WTC11 (cell line): ENCODE measurements at regions not wholly inside any gene's neighbourhood (a gene's known extent, or its start where the extent isn't known, plus 50 kb on each side); places are given as distances from the start of the nearest gene placed in this dataset.

Source experiments
- ATAC-seq: fragments of 200-7000 bp; cut with Tn5 transposase; 2 replicates; pipeline ENCODE4 v1.10.0; 2021; ENCODE audit warnings: mild to moderate bottlenecking, moderate library complexity
- CTCF ChIA-PET: fragments of 300-600 bp; sonication (Branson Sonifier 250); formaldehyde crosslinking; loops from one replicate; lab custom pipeline; 2021; ENCODE audit warnings: antibody characterized with exemption; lab: Charles Lee
- POLR2A ChIA-PET: fragments of 350-600 bp; sonication (Branson Sonifier 250); formaldehyde crosslinking; loops from one replicate; lab custom pipeline; 2021; ENCODE audit warnings: antibody characterized with exemption; lab: Charles Lee
- DNase-seq: peaks from one replicate; pipeline ENCODE4 v3.0.0; 2021; ENCODE audit warnings: low spot score
- H3K27ac Mint-ChIP-seq: 2 replicates; pipeline ENCODE4 v1.8.0; 2021; ENCODE audit warnings: mixed read lengths
- H3K27me3 Mint-ChIP-seq: 2 replicates; pipeline ENCODE4 v1.8.0; 2021; ENCODE audit warnings: low read depth, mild to moderate bottlenecking, moderate library complexity, mixed read lengths
- H3K36me3 Mint-ChIP-seq: 2 replicates; pipeline ENCODE4 v1.8.0; 2021; ENCODE audit warnings: mixed read lengths
- H3K4me1 Mint-ChIP-seq: 2 replicates; pipeline ENCODE4 v1.8.0; 2022; ENCODE audit warnings: mixed read lengths
- H3K4me3 Mint-ChIP-seq: 2 replicates; pipeline ENCODE4 v1.8.0; 2021; ENCODE audit warnings: mild to moderate bottlenecking, moderate library complexity, mixed read lengths
- H3K9me3 Mint-ChIP-seq: 2 replicates; pipeline ENCODE4 v1.8.0; 2021; ENCODE audit warnings: mixed read lengths
- ATF1 ChIP-seq: sonication (generic); formaldehyde crosslinking; IDR thresholded peaks from 2 replicates; pipeline ENCODE4 v1.8.1; 2023; ENCODE audit warnings: mild to moderate bottlenecking, moderate library complexity, missing genetic modification reagents
- ATF6 ChIP-seq: sonication (generic); formaldehyde crosslinking; IDR thresholded peaks from 2 replicates; pipeline ENCODE4 v1.8.1; 2023; ENCODE audit warnings: mild to moderate bottlenecking, missing genetic modification reagents
- FOXK1 ChIP-seq: sonication (generic); formaldehyde crosslinking; IDR thresholded peaks from 2 replicates; pipeline ENCODE4 v1.8.0; 2022; ENCODE audit warnings: mild to moderate bottlenecking, moderate library complexity, missing genetic modification reagents
- GTF2I ChIP-seq: fragments of 250-450 bp; sonication (Bioruptor Pico); conservative IDR thresholded peaks from 2 replicates; pipeline ENCODE4 v1.4.0; 2021; ENCODE audit warnings: mild to moderate bottlenecking
- HMGA2 ChIP-seq: fragments of 250-450 bp; sonication (Bioruptor Pico); IDR thresholded peaks from 2 replicates; pipeline ENCODE4 v1.4.0; 2021; ENCODE audit warnings: mild to moderate bottlenecking, moderate library complexity
- NFE2L1 ChIP-seq: sonication (generic); formaldehyde crosslinking; IDR thresholded peaks from 2 replicates; pipeline ENCODE4 v1.8.1; 2023; ENCODE audit warnings: missing genetic modification reagents
- ZNF396 ChIP-seq: fragments of 250-450 bp; sonication (Bioruptor Pico); IDR thresholded peaks from 2 replicates; pipeline ENCODE4 v1.8.0; 2021; ENCODE audit warnings: mild to moderate bottlenecking, moderate library complexity, borderline replicate concordance
- TF ChIP-seq, protein P1 (sequence below): fragments of 250-450 bp; sonication (Bioruptor Pico); IDR thresholded peaks from 2 replicates; pipeline ENCODE4 v1.9.0; 2021; ENCODE audit warnings: mild to moderate bottlenecking, borderline replicate concordance
- TF ChIP-seq, protein P2 (sequence below): sonication (generic); formaldehyde crosslinking; IDR thresholded peaks from 2 replicates; pipeline ENCODE4 v1.8.1; 2023; ENCODE audit warnings: mild to moderate bottlenecking, missing genetic modification reagents, moderate library complexity
- TF ChIP-seq, protein P3 (sequence below): sonication (generic); formaldehyde crosslinking; IDR thresholded peaks from 2 replicates; pipeline ENCODE4 v1.8.1; 2023; ENCODE audit warnings: mild to moderate bottlenecking, missing genetic modification reagents, moderate library complexity
- TF ChIP-seq, protein P4 (sequence below): sonication (generic); formaldehyde crosslinking; IDR thresholded peaks from 2 replicates; pipeline ENCODE4 v1.8.0; 2023; ENCODE audit warnings: missing genetic modification reagents
- TF ChIP-seq, protein P5 (sequence below): sonication (generic); formaldehyde crosslinking; conservative IDR thresholded peaks from 2 replicates; pipeline ENCODE4 v1.8.1; 2022; ENCODE audit warnings: mild to moderate bottlenecking, missing genetic modification reagents
- TF ChIP-seq, protein P6 (sequence below): sonication (generic); formaldehyde crosslinking; IDR thresholded peaks from 2 replicates; pipeline ENCODE4 v1.8.1; 2023; ENCODE audit warnings: mild to moderate bottlenecking, missing genetic modification reagents
- TF ChIP-seq, protein P7 (sequence below): fragments of 250-450 bp; sonication (Bioruptor Pico); conservative IDR thresholded peaks from 2 replicates; pipeline ENCODE4 v1.9.0; 2021; ENCODE audit warnings: mild to moderate bottlenecking

DNA sequence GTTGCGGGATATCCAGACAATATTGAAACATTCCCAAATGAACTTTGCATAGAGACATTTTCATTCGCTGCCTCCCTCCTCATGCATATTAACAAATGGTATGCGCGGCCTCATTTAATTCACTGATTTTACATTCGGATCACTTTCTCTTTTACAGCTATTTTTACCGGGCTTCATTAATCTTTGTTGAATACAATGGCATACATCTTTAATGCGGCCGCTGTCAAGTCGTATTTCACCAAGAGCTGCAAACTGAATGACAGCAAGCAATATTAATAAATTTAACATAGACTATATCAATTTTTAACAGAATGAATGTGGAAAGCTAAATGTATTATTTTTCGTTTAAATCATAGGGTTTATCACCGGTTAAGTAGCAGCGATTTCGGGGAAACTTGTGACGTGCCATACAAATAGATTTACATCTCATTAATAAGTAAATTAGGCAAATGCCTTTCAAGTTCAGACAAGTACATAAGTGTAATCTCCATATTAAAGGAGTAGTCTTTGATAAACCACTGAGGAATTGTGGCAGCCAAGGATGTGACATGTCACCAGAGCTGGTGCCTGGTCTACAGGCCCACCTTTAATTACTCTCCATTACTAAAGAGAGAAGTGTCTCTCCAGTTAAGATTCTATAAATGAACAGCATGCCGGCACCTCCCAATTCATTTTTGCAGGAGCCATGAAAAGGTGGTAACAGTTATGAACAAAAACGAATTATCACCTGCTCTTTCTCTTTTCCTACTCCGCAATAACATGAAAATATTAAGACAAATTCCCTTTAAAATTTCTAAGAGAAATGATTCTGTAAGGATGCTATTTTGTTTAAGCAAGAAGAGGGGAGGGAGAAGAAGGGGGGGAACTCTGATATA lies 568.9 kb upstream of the MKI67 start:
- no peak overlapping the region for H3K27ac Mint-ChIP-seq
- ATAC-seq = no peak
- no peaks in the 10 kb centered on the region for H3K36me3 Mint-ChIP-seq
- CTCF ChIA-PET = no interaction called here
- no peaks in the 10 kb centered on the region for H3K9me3 Mint-ChIP-seq
- peaks cover 48% of the 10 kb centered on the region for H3K4me1 Mint-ChIP-seq
- no peak overlapping the region for H3K4me3 Mint-ChIP-seq
- TF ChIP-seq, protein P1, sequence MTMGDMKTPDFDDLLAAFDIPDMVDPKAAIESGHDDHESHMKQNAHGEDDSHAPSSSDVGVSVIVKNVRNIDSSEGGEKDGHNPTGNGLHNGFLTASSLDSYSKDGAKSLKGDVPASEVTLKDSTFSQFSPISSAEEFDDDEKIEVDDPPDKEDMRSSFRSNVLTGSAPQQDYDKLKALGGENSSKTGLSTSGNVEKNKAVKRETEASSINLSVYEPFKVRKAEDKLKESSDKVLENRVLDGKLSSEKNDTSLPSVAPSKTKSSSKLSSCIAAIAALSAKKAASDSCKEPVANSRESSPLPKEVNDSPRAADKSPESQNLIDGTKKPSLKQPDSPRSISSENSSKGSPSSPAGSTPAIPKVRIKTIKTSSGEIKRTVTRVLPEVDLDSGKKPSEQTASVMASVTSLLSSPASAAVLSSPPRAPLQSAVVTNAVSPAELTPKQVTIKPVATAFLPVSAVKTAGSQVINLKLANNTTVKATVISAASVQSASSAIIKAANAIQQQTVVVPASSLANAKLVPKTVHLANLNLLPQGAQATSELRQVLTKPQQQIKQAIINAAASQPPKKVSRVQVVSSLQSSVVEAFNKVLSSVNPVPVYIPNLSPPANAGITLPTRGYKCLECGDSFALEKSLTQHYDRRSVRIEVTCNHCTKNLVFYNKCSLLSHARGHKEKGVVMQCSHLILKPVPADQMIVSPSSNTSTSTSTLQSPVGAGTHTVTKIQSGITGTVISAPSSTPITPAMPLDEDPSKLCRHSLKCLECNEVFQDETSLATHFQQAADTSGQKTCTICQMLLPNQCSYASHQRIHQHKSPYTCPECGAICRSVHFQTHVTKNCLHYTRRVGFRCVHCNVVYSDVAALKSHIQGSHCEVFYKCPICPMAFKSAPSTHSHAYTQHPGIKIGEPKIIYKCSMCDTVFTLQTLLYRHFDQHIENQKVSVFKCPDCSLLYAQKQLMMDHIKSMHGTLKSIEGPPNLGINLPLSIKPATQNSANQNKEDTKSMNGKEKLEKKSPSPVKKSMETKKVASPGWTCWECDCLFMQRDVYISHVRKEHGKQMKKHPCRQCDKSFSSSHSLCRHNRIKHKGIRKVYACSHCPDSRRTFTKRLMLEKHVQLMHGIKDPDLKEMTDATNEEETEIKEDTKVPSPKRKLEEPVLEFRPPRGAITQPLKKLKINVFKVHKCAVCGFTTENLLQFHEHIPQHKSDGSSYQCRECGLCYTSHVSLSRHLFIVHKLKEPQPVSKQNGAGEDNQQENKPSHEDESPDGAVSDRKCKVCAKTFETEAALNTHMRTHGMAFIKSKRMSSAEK = no peak
- TF ChIP-seq, protein P2, sequence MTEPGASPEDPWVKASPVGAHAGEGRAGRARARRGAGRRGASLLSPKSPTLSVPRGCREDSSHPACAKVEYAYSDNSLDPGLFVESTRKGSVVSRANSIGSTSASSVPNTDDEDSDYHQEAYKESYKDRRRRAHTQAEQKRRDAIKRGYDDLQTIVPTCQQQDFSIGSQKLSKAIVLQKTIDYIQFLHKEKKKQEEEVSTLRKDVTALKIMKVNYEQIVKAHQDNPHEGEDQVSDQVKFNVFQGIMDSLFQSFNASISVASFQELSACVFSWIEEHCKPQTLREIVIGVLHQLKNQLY (CRISPR knock-in tag) = no peak
- no peak for TF ChIP-seq ATF1
- TF ChIP-seq, protein P3, sequence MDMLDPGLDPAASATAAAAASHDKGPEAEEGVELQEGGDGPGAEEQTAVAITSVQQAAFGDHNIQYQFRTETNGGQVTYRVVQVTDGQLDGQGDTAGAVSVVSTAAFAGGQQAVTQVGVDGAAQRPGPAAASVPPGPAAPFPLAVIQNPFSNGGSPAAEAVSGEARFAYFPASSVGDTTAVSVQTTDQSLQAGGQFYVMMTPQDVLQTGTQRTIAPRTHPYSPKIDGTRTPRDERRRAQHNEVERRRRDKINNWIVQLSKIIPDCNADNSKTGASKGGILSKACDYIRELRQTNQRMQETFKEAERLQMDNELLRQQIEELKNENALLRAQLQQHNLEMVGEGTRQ (CRISPR knock-in tag) = no peak
- TF ChIP-seq, protein P4, sequence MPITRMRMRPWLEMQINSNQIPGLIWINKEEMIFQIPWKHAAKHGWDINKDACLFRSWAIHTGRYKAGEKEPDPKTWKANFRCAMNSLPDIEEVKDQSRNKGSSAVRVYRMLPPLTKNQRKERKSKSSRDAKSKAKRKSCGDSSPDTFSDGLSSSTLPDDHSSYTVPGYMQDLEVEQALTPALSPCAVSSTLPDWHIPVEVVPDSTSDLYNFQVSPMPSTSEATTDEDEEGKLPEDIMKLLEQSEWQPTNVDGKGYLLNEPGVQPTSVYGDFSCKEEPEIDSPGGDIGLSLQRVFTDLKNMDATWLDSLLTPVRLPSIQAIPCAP = no peak
- no peak for TF ChIP-seq ZNF396 (CRISPR knock-in tag)
- TF ChIP-seq NFE2L1 (CRISPR knock-in tag) = no peak
- TF ChIP-seq GTF2I (CRISPR knock-in tag) = no peak
- TF ChIP-seq FOXK1 (CRISPR knock-in tag) = no peak
- no peak for TF ChIP-seq HMGA2 (CRISPR knock-in tag)
- TF ChIP-seq ATF6 (CRISPR knock-in tag) = no peak
- TF ChIP-seq, protein P5, sequence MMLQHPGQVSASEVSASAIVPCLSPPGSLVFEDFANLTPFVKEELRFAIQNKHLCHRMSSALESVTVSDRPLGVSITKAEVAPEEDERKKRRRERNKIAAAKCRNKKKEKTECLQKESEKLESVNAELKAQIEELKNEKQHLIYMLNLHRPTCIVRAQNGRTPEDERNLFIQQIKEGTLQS = no peak
- TF ChIP-seq, protein P6, sequence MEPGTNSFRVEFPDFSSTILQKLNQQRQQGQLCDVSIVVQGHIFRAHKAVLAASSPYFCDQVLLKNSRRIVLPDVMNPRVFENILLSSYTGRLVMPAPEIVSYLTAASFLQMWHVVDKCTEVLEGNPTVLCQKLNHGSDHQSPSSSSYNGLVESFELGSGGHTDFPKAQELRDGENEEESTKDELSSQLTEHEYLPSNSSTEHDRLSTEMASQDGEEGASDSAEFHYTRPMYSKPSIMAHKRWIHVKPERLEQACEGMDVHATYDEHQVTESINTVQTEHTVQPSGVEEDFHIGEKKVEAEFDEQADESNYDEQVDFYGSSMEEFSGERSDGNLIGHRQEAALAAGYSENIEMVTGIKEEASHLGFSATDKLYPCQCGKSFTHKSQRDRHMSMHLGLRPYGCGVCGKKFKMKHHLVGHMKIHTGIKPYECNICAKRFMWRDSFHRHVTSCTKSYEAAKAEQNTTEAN = no peak
- TF ChIP-seq, protein P7, sequence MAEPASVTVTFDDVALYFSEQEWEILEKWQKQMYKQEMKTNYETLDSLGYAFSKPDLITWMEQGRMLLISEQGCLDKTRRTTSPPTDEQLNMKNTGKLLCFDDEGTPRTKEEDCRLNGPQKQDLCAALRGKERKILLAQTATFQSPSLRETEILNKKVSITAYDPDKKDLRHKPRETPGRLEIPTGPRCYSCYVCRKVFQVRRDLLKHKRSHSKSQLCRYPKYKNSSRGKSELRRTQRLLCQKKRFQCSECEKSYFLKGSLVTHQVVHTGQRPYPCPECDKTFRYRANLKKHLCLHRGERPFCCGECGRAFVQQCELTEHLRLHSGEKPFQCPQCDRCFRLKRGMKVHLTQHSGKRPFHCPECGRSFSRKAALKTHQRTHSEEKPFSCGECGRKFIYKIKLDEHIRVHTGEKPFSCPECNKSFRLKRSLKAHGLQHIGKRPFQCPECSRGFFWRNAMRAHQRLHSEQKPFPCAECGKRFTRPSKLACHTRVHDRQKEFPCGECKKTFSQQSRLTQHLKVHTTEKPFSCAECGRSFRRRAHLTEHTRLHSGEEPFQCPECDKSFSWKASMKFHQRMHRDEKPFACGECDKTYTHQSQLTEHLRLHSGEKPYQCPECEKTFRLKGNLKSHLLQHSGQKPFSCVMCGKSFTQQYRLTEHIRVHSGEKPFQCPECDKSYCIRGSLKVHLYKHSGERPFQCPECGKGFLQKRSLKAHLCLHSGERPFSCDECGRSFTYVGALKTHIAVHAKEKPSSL = no peak
- TF ChIP-seq, all 79 proteins: peak for 0
- H3K27me3 Mint-ChIP-seq = peaks cover 4% of the 10 kb centered on the region; the same call in 1 of the 2 replicates
- no peak for DNase-seq
- POLR2A ChIA-PET = no interaction called here
